Neural cell (in vitro differentiated cells): ENCODE measurements at regions not wholly inside any gene's neighbourhood (a gene's known extent, or its start where the extent isn't known, plus 50 kb on each side); places are given as distances from the start of the nearest gene placed in this dataset.

Experiments used
- H2AFZ ChIP-seq: fragments of 200-600, 300-800 bp; sonication (generic), shearing (Covaris generic); 2 replicates; pipeline ENCODE4 v1.6.0; 2014; ENCODE audit warnings: low read depth, mild to moderate bottlenecking, antibody characterized with exemption, low read length, moderate library complexity
- H3F3A ChIP-seq: fragments of 200-600 bp; shearing (Covaris generic); 2 replicates; pipeline ENCODE4 v1.6.1; 2016; ENCODE audit warnings: mild to moderate bottlenecking, moderate library complexity, mixed read lengths, antibody characterized with exemption, low read length; ENCODE audit not compliant: insufficient read depth, poor library complexity, severe bottlenecking
- H3K27ac ChIP-seq: fragments of 200-600, 300-800 bp; sonication (generic), shearing (Covaris generic); 2 replicates; pipeline ENCODE4 v1.5.1; 2014; ENCODE audit warnings: mild to moderate bottlenecking, low read length, moderate library complexity
- H3K27me3 ChIP-seq: fragments of 300-800, 200-600 bp; sonication (generic), shearing (Covaris generic); 2 replicates; pipeline ENCODE4 v1.6.0; 2014; ENCODE audit warnings: mild to moderate bottlenecking, low read depth, low read length, moderate library complexity; ENCODE audit not compliant: insufficient read depth
- H3K36me3 ChIP-seq: fragments of 300-800, 200-600 bp; sonication (generic), shearing (Covaris generic); 2 replicates; pipeline ENCODE4 v1.5.1; 2014; ENCODE audit warnings: mild to moderate bottlenecking, antibody characterized with exemption, low read length, moderate library complexity; ENCODE audit not compliant: insufficient read depth
- H3K4me2 ChIP-seq: fragments of 300-800, 200-600 bp; sonication (generic), shearing (Covaris generic); 2 replicates; pipeline ENCODE4 v1.6.0; 2014; ENCODE audit warnings: mild to moderate bottlenecking, low read length
- H3K4me3 ChIP-seq: fragments of 300-800, 200-600 bp; sonication (generic), shearing (Covaris generic); 2 replicates; pipeline ENCODE4 v1.5.1; 2014; ENCODE audit warnings: mild to moderate bottlenecking, low read length, moderate library complexity
- H3K79me2 ChIP-seq: fragments of 200-600 bp; shearing (Covaris generic); replicated peaks from 2 replicates; pipeline ENCODE4 v1.6.0; 2014; ENCODE audit warnings: mild to moderate bottlenecking, low read length, moderate library complexity; ENCODE audit not compliant: insufficient read depth
- H3K9ac ChIP-seq: fragments of 300-800, 200-600 bp; sonication (generic), shearing (Covaris generic); 2 replicates; pipeline ENCODE4 v1.6.1; 2016; ENCODE audit warnings: mild to moderate bottlenecking, low read length, mixed read lengths
- H3K9me2 ChIP-seq: fragments of 200-600 bp; shearing (Covaris generic); 2 replicates; pipeline ENCODE4 v1.6.1; 2016; ENCODE audit warnings: mild to moderate bottlenecking, low read length, mixed read lengths; ENCODE audit not compliant: insufficient read depth
- H3K9me3 ChIP-seq: fragments of 200-600, 300-800 bp; sonication (generic), shearing (Covaris generic); 2 replicates; pipeline ENCODE4 v1.6.1; 2016; ENCODE audit warnings: mild to moderate bottlenecking, mixed run types, low read length, moderate library complexity, mixed read lengths
- H4K20me1 ChIP-seq: fragments of 200-600 bp; shearing (Covaris generic); 2 replicates; pipeline ENCODE4 v1.6.1; 2016; ENCODE audit warnings: mild to moderate bottlenecking, mixed run types; ENCODE audit not compliant: insufficient read depth
- EP300 ChIP-seq: fragments of 450-650 bp; conservative IDR thresholded peaks from 2 replicates; pipeline ENCODE4 v1.6.1; 2014; ENCODE audit warnings: antibody characterized with exemption, mild to moderate bottlenecking, moderate library complexity; ENCODE audit not compliant: poor library complexity, severe bottlenecking
- EZH2 ChIP-seq: fragments of 200-600, 300-800 bp; shearing (Covaris generic), sonication (generic); IDR thresholded peaks from 2 replicates; pipeline ENCODE4 v1.6.1; 2014; ENCODE audit warnings: antibody characterized with exemption, low read length, borderline replicate concordance, mild to moderate bottlenecking; ENCODE audit not compliant: insufficient read depth, poor library complexity, severe bottlenecking
- MXI1 ChIP-seq: fragments of 450-650 bp; conservative IDR thresholded peaks from 2 replicates; pipeline ENCODE4 v1.6.1; 2014; ENCODE audit warnings: antibody characterized with exemption, mild to moderate bottlenecking; ENCODE audit not compliant: poor library complexity, severe bottlenecking
- POLR2AphosphoS5 ChIP-seq: IDR thresholded peaks from 2 replicates; pipeline ENCODE4 v1.6.1; 2012
- RAD21 ChIP-seq: fragments of 450-650 bp; conservative IDR thresholded peaks from 2 replicates; pipeline ENCODE4 v1.6.1; 2014; ENCODE audit warnings: antibody characterized with exemption, mild to moderate bottlenecking, moderate library complexity
- SMC3 ChIP-seq: fragments of 450-650 bp; conservative IDR thresholded peaks from 2 replicates; pipeline ENCODE4 v1.6.1; 2014; ENCODE audit warnings: antibody characterized with exemption, mild to moderate bottlenecking, moderate library complexity; ENCODE audit not compliant: poor library complexity
- TAF1 ChIP-seq: IDR thresholded peaks from 2 replicates; pipeline ENCODE4 v1.6.1; 2012; ENCODE audit warnings: low read depth
- TF ChIP-seq, protein P1 (sequence below): IDR thresholded peaks from 2 replicates; pipeline ENCODE4 v1.6.1; 2012; ENCODE audit warnings: borderline replicate concordance
- TF ChIP-seq, protein P2 (sequence below): fragments of 450-650 bp; IDR thresholded peaks from 2 replicates; pipeline ENCODE4 v1.5.1; 2014; ENCODE audit warnings: antibody characterized with exemption, mild to moderate bottlenecking, moderate library complexity; ENCODE audit not compliant: poor library complexity, severe bottlenecking

DNA sequence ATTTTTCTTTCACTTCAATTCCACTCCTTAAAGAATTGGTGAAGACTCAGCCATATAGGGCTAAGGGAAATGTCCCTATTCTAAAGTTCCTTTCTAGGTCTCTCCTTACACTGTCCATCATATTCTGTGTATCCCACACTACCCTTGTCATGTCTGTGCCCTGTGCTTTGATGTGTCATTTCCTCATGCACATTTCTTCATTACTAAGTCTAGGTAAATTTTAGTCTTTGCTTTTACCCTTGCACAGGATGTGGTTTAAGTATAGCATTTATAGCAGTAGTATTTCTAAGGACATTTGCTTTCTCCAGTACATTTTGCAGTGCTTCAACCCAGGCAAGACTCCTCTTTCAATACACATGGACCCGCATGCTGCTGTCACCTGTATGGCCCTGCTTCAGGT is 221.5 kb upstream of the ACVR2A start:
- Histone ChIP-seq H3K9ac (no peak overlapping the region), H3K4me3 (no peak overlapping the region), H3F3A (no peaks in the 10 kb centered on the region), H3K27ac (no peak overlapping the region), H2AFZ (no peak overlapping the region), H3K79me2 (no peaks in the 10 kb centered on the region), H3K4me2 (no peak overlapping the region), H3K9me3 (no peaks in the 10 kb centered on the region), H3K9me2 (no peaks in the 10 kb centered on the region), H3K36me3 (no peaks in the 10 kb centered on the region), H3K27me3 (no peaks in the 10 kb centered on the region), H4K20me1 (no peaks in the 10 kb centered on the region)
- TF ChIP-seq RAD21 (no peak), POLR2AphosphoS5 (no peak), SMC3 (no peak), EP300 (no peak), TAF1 (no peak), MXI1 (no peak), EZH2 (no peak)
- TF ChIP-seq, protein P1, sequence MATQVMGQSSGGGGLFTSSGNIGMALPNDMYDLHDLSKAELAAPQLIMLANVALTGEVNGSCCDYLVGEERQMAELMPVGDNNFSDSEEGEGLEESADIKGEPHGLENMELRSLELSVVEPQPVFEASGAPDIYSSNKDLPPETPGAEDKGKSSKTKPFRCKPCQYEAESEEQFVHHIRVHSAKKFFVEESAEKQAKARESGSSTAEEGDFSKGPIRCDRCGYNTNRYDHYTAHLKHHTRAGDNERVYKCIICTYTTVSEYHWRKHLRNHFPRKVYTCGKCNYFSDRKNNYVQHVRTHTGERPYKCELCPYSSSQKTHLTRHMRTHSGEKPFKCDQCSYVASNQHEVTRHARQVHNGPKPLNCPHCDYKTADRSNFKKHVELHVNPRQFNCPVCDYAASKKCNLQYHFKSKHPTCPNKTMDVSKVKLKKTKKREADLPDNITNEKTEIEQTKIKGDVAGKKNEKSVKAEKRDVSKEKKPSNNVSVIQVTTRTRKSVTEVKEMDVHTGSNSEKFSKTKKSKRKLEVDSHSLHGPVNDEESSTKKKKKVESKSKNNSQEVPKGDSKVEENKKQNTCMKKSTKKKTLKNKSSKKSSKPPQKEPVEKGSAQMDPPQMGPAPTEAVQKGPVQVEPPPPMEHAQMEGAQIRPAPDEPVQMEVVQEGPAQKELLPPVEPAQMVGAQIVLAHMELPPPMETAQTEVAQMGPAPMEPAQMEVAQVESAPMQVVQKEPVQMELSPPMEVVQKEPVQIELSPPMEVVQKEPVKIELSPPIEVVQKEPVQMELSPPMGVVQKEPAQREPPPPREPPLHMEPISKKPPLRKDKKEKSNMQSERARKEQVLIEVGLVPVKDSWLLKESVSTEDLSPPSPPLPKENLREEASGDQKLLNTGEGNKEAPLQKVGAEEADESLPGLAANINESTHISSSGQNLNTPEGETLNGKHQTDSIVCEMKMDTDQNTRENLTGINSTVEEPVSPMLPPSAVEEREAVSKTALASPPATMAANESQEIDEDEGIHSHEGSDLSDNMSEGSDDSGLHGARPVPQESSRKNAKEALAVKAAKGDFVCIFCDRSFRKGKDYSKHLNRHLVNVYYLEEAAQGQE: no peak
- TF ChIP-seq, protein P2, sequence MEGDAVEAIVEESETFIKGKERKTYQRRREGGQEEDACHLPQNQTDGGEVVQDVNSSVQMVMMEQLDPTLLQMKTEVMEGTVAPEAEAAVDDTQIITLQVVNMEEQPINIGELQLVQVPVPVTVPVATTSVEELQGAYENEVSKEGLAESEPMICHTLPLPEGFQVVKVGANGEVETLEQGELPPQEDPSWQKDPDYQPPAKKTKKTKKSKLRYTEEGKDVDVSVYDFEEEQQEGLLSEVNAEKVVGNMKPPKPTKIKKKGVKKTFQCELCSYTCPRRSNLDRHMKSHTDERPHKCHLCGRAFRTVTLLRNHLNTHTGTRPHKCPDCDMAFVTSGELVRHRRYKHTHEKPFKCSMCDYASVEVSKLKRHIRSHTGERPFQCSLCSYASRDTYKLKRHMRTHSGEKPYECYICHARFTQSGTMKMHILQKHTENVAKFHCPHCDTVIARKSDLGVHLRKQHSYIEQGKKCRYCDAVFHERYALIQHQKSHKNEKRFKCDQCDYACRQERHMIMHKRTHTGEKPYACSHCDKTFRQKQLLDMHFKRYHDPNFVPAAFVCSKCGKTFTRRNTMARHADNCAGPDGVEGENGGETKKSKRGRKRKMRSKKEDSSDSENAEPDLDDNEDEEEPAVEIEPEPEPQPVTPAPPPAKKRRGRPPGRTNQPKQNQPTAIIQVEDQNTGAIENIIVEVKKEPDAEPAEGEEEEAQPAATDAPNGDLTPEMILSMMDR: no peak

DNA sequence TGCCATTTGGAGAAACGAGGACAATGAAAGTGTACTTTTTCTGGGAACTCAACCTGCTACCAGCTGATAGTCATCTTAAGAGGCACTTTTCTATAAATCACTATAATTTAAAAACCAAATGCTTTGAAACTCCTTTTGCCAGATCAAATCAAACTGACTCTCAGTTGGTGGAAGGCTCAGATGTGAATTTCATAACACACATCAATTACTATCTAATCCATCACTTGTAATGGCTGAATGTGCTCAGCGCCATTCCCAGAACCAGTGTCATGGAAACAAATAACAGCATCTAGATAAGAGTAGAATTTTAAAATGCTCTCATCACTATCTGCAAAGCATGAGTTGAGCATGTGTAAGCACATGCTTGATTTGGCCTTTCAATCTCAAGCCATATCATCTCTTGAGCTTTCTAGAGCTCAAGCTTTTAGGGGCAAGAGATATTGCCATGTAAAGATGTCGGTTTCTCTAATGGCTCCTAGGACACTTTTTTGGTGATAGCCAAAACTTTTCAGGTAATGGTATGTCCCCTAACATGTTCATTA is 223.1 kb upstream of the ACVR2A start:
- Histone ChIP-seq H3K9me3 (no peaks in the 10 kb centered on the region), H3K4me2 (no peak overlapping the region), H3K36me3 (no peaks in the 10 kb centered on the region), H3K79me2 (no peaks in the 10 kb centered on the region), H3K27ac (peak overlapping the region; percentile 66), H2AFZ (no peak overlapping the region), H3F3A (no peaks in the 10 kb centered on the region), H3K9me2 (no peaks in the 10 kb centered on the region), H4K20me1 (no peaks in the 10 kb centered on the region), H3K4me3 (peak overlapping the region; percentile 1), H3K9ac (no peak overlapping the region), H3K27me3 (no peaks in the 10 kb centered on the region)
- TF ChIP-seq MXI1: peak; percentile 93
- peak; percentile 86 for TF ChIP-seq EP300
- peak; percentile 34 for TF ChIP-seq RAD21
- TF ChIP-seq POLR2AphosphoS5: peak; percentile 77
- TF ChIP-seq TAF1: no peak
- TF ChIP-seq, protein P2: no peak
- peak; percentile 40 for TF ChIP-seq SMC3
- TF ChIP-seq, protein P1: no peak
